Keratinocyte (primary cell): ENCODE measurements at regions not wholly inside any gene's neighbourhood (a gene's known extent, or its start where the extent isn't known, plus 50 kb on each side); places are given as distances from the start of the nearest gene placed in this dataset.

ENCODE experiments used
- EZH2 ChIP-seq: IDR thresholded peaks from one replicate; pipeline ENCODE4 v1.6.1; 2012; ENCODE audit warnings: inconsistent platforms, mild to moderate bottlenecking, low read length, moderate library complexity
- TF ChIP-seq, protein P1 (sequence below), 3 experiments: IDR thresholded peaks in 1 of 3; conservative IDR thresholded peaks in 1 of 3; optimal IDR thresholded peaks in 1 of 3; 2 replicates in 2 of 3; 3 replicates in 1 of 3; pipeline versions ENCODE3 to v1.5.1; 2011; ENCODE audit warnings: low read length in 3 of 3, mild to moderate bottlenecking in 3 of 3, moderate library complexity in 2 of 3, control low read depth in 1 of 3, inconsistent platforms in 1 of 3; ENCODE audit not compliant: insufficient read depth in 2 of 3; ENCODE audit errors: extremely low read depth in 1 of 3

DNA sequence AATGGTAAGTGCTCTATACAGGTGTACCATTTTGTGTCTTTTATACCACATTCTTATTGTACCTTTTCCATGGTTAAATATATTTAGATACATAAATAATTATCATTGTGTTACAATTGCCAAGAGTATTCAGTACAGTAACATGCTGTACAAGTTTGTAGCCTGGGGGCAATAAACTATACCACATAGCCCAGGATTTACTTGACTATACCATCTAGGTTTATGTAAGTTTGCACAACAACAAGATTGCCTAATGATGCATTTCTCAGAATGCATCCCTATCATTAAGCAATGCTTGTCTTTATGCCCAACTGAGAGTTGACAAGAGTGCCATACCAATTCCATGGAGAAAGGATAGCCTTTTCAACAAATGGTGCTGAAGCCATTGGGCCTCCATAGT, 136.7 kb upstream of the PJA2 start:
- TF ChIP-seq, protein P1, sequence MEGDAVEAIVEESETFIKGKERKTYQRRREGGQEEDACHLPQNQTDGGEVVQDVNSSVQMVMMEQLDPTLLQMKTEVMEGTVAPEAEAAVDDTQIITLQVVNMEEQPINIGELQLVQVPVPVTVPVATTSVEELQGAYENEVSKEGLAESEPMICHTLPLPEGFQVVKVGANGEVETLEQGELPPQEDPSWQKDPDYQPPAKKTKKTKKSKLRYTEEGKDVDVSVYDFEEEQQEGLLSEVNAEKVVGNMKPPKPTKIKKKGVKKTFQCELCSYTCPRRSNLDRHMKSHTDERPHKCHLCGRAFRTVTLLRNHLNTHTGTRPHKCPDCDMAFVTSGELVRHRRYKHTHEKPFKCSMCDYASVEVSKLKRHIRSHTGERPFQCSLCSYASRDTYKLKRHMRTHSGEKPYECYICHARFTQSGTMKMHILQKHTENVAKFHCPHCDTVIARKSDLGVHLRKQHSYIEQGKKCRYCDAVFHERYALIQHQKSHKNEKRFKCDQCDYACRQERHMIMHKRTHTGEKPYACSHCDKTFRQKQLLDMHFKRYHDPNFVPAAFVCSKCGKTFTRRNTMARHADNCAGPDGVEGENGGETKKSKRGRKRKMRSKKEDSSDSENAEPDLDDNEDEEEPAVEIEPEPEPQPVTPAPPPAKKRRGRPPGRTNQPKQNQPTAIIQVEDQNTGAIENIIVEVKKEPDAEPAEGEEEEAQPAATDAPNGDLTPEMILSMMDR (optimal IDR thresholded peaks at IDR 0.05 in 1 of 3, IDR thresholded peaks at IDR 0.05 in 1 of 3, conservative IDR thresholded peaks at IDR 0.05 in 1 of 3; ENCODE audit: extremely low read depth in 1 of 3, insufficient read depth in 2 of 3, low read length in 3 of 3) = no peak
- TF ChIP-seq EZH2 = no peak
